LNCAP (cell line): ENCODE measurements at regions not wholly inside any gene's neighbourhood (a gene's known extent, or its start where the extent isn't known, plus 50 kb on each side); places are given as distances from the start of the nearest gene placed in this dataset.

Experiments
- CTCF ChIP-seq: fragments of 450-650 bp; IDR thresholded peaks from 2 replicates; pipeline ENCODE4 v1.5.1; 2017; ENCODE audit warnings: mild to moderate bottlenecking

- TF ChIP-seq CTCF = no peak
These were observed 1140.6 kb downstream of the BCL11B start for GRCh38 chr14:98131406-98131805.

- TF ChIP-seq CTCF = no peak
These were observed 1138.2 kb downstream of the BCL11B start for GRCh38 chr14:98133806-98134205.

GRCh38 chr14:98136012-98136789 is 1135.8 kb downstream of the BCL11B start:
- TF ChIP-seq CTCF = no peak

GRCh38 chr14:98137131-98138025 is 1134.6 kb downstream of the BCL11B start:
- no peak for TF ChIP-seq CTCF

- peak; percentile 84 for TF ChIP-seq CTCF
These were observed 1133.3 kb downstream of the BCL11B start for GRCh38 chr14:98138666-98139065.

- no peak for TF ChIP-seq CTCF
These were observed 1131.0 kb downstream of the BCL11B start for GRCh38 chr14:98140862-98141530.

GRCh38 chr14:98143566-98143965 is 1128.4 kb downstream of the BCL11B start:
- no peak for TF ChIP-seq CTCF
